HFFc6 (cell line): ENCODE measurements at regions not wholly inside any gene's neighbourhood (a gene's known extent, or its start where the extent isn't known, plus 50 kb on each side); places are given as distances from the start of the nearest gene placed in this dataset.

Experiments
- DNase-seq: peaks from one replicate; pipeline ENCODE4 v3.0.0-alpha.2; 2018
- H3K27ac Mint-ChIP-seq: 2 replicates; pipeline ENCODE4 v1.8.0; 2020; ENCODE audit warnings: mild to moderate bottlenecking, mixed read lengths
- H3K27me3 Mint-ChIP-seq: 2 replicates; pipeline ENCODE4 v1.8.0; 2021; ENCODE audit warnings: mild to moderate bottlenecking, moderate library complexity, mixed read lengths; ENCODE audit not compliant: insufficient read depth
- H3K36me3 Mint-ChIP-seq: 2 replicates; pipeline ENCODE4 v1.8.0; 2021; ENCODE audit warnings: low read depth, mixed read lengths
- H3K4me1 Mint-ChIP-seq: 2 replicates; pipeline ENCODE4 v1.8.0; 2020; ENCODE audit warnings: low read depth, mixed read lengths
- H3K4me3 Mint-ChIP-seq: 2 replicates; pipeline ENCODE4 v1.8.0; 2020; ENCODE audit warnings: mild to moderate bottlenecking, moderate library complexity, mixed read lengths
- H3K9me3 Mint-ChIP-seq: 2 replicates; pipeline ENCODE4 v1.8.0; 2020; ENCODE audit warnings: mild to moderate bottlenecking, mixed read lengths
- CTCF ChIP-seq: fragments of 200-600 bp; sonication (generic); IDR thresholded peaks from 2 replicates; pipeline ENCODE4 v1.5.0; 2021; ENCODE audit warnings: antibody characterized with exemption, mild to moderate bottlenecking

GRCh38 chr1:199861020-199861795 lies 166.3 kb upstream of the NR5A2 start:
- DNase-seq: no peak
- H3K36me3 Mint-ChIP-seq: no peaks in the 10 kb centered on the region
- peak overlapping the region; percentile 69 for H3K27ac Mint-ChIP-seq
- no peak for TF ChIP-seq CTCF
- H3K27me3 Mint-ChIP-seq: no peaks in the 10 kb centered on the region; the same call in 1 of the 2 replicates
- no peak overlapping the region for H3K4me3 Mint-ChIP-seq
- peaks cover 53% of the 10 kb centered on the region for H3K4me1 Mint-ChIP-seq
- H3K9me3 Mint-ChIP-seq: no peaks in the 10 kb centered on the region

GRCh38 chr1:199862047-199862446 lies 165.5 kb upstream of the NR5A2 start:
- TF ChIP-seq CTCF: no peak

GRCh38 chr1:199866210-199866617 lies 161.3 kb upstream of the NR5A2 start:
- H3K27ac Mint-ChIP-seq: no peak overlapping the region
- no peaks in the 10 kb centered on the region for H3K9me3 Mint-ChIP-seq
- no peak overlapping the region for H3K4me3 Mint-ChIP-seq
- peaks cover 27% of the 10 kb centered on the region for H3K4me1 Mint-ChIP-seq
- no peak for DNase-seq
- no peaks in the 10 kb centered on the region for H3K27me3 Mint-ChIP-seq
- H3K36me3 Mint-ChIP-seq: no peaks in the 10 kb centered on the region
- no peak for TF ChIP-seq CTCF

More at GRCh38 chr1:199862047-199862446, 165.5 kb upstream of the NR5A2 start:
- no peaks in the 10 kb centered on the region for H3K9me3 Mint-ChIP-seq
- no peaks in the 10 kb centered on the region; the same call in 1 of the 2 replicates for H3K27me3 Mint-ChIP-seq
- no peaks in the 10 kb centered on the region for H3K36me3 Mint-ChIP-seq
- H3K4me1 Mint-ChIP-seq: peaks cover 53% of the 10 kb centered on the region
- no peak for DNase-seq
- H3K27ac Mint-ChIP-seq: no peak overlapping the region
- H3K4me3 Mint-ChIP-seq: no peak overlapping the region

- H3K36me3 Mint-ChIP-seq: no peaks in the 10 kb centered on the region
- no peaks in the 10 kb centered on the region for H3K9me3 Mint-ChIP-seq
- H3K4me3 Mint-ChIP-seq: no peak overlapping the region
- peaks cover 17% of the 10 kb centered on the region for H3K4me1 Mint-ChIP-seq
- no peak for DNase-seq
- H3K27me3 Mint-ChIP-seq: no peaks in the 10 kb centered on the region
- no peak overlapping the region for H3K27ac Mint-ChIP-seq
- no peak for TF ChIP-seq CTCF
These were observed 159.9 kb upstream of the NR5A2 start for GRCh38 chr1:199867601-199868000.

GRCh38 chr1:199868777-199869176 lies 158.7 kb upstream of the NR5A2 start:
- peaks cover 17% of the 10 kb centered on the region for H3K4me1 Mint-ChIP-seq
- no peak for DNase-seq
- TF ChIP-seq CTCF: no peak
- no peak overlapping the region for H3K27ac Mint-ChIP-seq
- H3K36me3 Mint-ChIP-seq: no peaks in the 10 kb centered on the region
- no peaks in the 10 kb centered on the region for H3K27me3 Mint-ChIP-seq
- H3K4me3 Mint-ChIP-seq: no peak overlapping the region
- no peaks in the 10 kb centered on the region for H3K9me3 Mint-ChIP-seq
